ENCODE measurements at regions not wholly inside any gene's neighbourhood (a gene's known extent, or its start where the extent isn't known, plus 50 kb on each side); places are given as distances from the start of the nearest gene placed in this dataset.

DNA sequence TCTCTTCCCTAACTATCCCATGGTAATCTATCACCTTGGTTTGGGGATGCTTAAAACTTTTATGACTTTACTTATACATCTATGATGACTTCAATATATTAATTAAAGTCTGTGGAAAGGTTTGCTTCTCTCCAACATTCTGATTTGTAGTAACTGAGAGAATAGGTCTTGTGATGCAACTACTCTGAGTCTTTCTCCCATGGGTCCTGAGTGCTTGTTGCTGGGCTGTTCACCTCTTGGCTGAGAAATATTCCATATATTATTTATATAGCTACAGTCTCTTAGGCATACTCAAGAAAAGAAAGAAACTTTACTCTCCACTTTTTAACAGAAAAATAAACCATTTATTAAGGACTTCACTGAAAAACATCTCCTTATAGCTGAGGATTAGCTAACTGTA lies 119.3 kb upstream of the PLPPR5 start:
- CTCF ChIA-PET: interaction anchor here (1.3 kb wide), 1 partner anchor 329 kb away, joined by 3 read pairs; no protein-coding TSS in a partner anchor
- no peaks in the 10 kb centered on the region for H3K27me3 Mint-ChIP-seq
- no peaks in the 10 kb centered on the region for H3K9me3 Mint-ChIP-seq
- H3K36me3 Mint-ChIP-seq (ENCODE audit: low read depth): no peaks in the 10 kb centered on the region
- no peak overlapping the region for H3K4me3 Mint-ChIP-seq
- H3K4me1 Mint-ChIP-seq: no peaks in the 10 kb centered on the region
- DNase-seq: no peak
- no peak overlapping the region for H3K27ac Mint-ChIP-seq
- POLR2A ChIA-PET: no interaction called here

GRCh38 chr1:99131546-99131945 lies 126.9 kb upstream of the PLPPR5 start:
- Mint-ChIP-seq H3K27me3 (no peaks in the 10 kb centered on the region), H3K4me1 (no peaks in the 10 kb centered on the region), H3K36me3 (ENCODE audit: low read depth) (no peaks in the 10 kb centered on the region), H3K4me3 (no peak overlapping the region), H3K27ac (no peak overlapping the region), H3K9me3 (no peaks in the 10 kb centered on the region)
- POLR2A ChIA-PET: no interaction called here
- CTCF ChIA-PET: no interaction called here
- DNase-seq: no peak

- DNase-seq: no peak
- H3K9me3 Mint-ChIP-seq: no peaks in the 10 kb centered on the region
- CTCF ChIA-PET: no interaction called here
- no peaks in the 10 kb centered on the region for H3K36me3 Mint-ChIP-seq (ENCODE audit: low read depth)
- POLR2A ChIA-PET: no interaction called here
- H3K27ac Mint-ChIP-seq: no peak overlapping the region
- no peaks in the 10 kb centered on the region for H3K27me3 Mint-ChIP-seq
- no peaks in the 10 kb centered on the region for H3K4me1 Mint-ChIP-seq
- H3K4me3 Mint-ChIP-seq: no peak overlapping the region
Observed at GRCh38 chr1:99133756-99134500, 129.3 kb upstream of the PLPPR5 start.

- POLR2A ChIA-PET: no interaction called here
- Mint-ChIP-seq H3K27ac (no peak overlapping the region), H3K36me3 (ENCODE audit: low read depth) (no peaks in the 10 kb centered on the region), H3K9me3 (no peaks in the 10 kb centered on the region), H3K4me3 (no peak overlapping the region), H3K4me1 (no peaks in the 10 kb centered on the region), H3K27me3 (no peaks in the 10 kb centered on the region)
- no peak for DNase-seq
- CTCF ChIA-PET: no interaction called here
Observed at GRCh38 chr1:99137554-99138206, 126.6 kb upstream of the PLPPR4 start.

DNA sequence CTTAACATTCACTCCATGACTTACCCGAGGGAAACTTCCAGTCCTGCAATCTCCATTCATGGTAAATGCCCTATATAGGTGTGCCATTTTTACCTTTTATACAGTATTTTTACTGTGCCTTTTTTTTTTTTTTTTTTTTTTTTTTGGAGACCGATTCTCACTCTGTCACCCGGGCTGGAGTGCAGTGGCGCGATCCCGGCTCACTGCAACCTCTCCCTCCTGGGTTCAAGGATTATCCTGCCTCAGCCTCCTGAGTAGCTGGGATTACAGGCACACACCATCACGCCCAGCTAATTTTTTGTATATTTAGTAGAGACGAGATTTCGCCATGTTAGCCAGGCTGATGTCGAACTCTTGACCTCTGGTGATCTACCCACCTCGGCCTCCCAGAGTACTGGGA lies 124.4 kb upstream of the PLPPR4 start:
- H3K4me1 Mint-ChIP-seq: no peaks in the 10 kb centered on the region
- DNase-seq: no peak
- no peaks in the 10 kb centered on the region for H3K36me3 Mint-ChIP-seq (ENCODE audit: low read depth)
- ChIA-PET CTCF (no interaction called here), POLR2A (no interaction called here)
- no peaks in the 10 kb centered on the region for H3K27me3 Mint-ChIP-seq
- no peaks in the 10 kb centered on the region for H3K9me3 Mint-ChIP-seq
- no peak overlapping the region for H3K4me3 Mint-ChIP-seq
- no peak overlapping the region for H3K27ac Mint-ChIP-seq

GRCh38 chr1:99146129-99146848 lies 118.0 kb upstream of the PLPPR4 start:
- POLR2A ChIA-PET: no interaction called here
- Mint-ChIP-seq H3K4me3 (no peak overlapping the region), H3K4me1 (no peaks in the 10 kb centered on the region), H3K27ac (no peak overlapping the region), H3K36me3 (ENCODE audit: low read depth) (no peaks in the 10 kb centered on the region), H3K27me3 (peaks cover 6% of the 10 kb centered on the region), H3K9me3 (no peaks in the 10 kb centered on the region)
- DNase-seq: no peak
- CTCF ChIA-PET: no interaction called here

GRCh38 chr1:99149952-99150351 lies 114.3 kb upstream of the PLPPR4 start:
- CTCF ChIA-PET: no interaction called here
- POLR2A ChIA-PET: no interaction called here
- H3K4me1 Mint-ChIP-seq: no peaks in the 10 kb centered on the region

GRCh38 chr1:99152132-99152531 lies 112.2 kb upstream of the PLPPR4 start:
- Mint-ChIP-seq H3K27me3 (peaks cover 6% of the 10 kb centered on the region), H3K4me1 (no peaks in the 10 kb centered on the region), H3K9me3 (no peaks in the 10 kb centered on the region), H3K36me3 (ENCODE audit: low read depth) (no peaks in the 10 kb centered on the region), H3K4me3 (no peak overlapping the region), H3K27ac (no peak overlapping the region)
- DNase-seq: no peak
- ChIA-PET CTCF (no interaction called here), POLR2A (no interaction called here)

More at GRCh38 chr1:99149952-99150351, 114.3 kb upstream of the PLPPR4 start:
- H3K27ac Mint-ChIP-seq: no peak overlapping the region
- no peaks in the 10 kb centered on the region for H3K36me3 Mint-ChIP-seq (ENCODE audit: low read depth)
- no peak overlapping the region for H3K4me3 Mint-ChIP-seq
- H3K9me3 Mint-ChIP-seq: no peaks in the 10 kb centered on the region
- DNase-seq: no peak
- H3K27me3 Mint-ChIP-seq: peaks cover 6% of the 10 kb centered on the region

GRCh38 chr1:99163671-99164070 lies 100.6 kb upstream of the PLPPR4 start:
- POLR2A ChIA-PET: no interaction called here
- H3K27me3 Mint-ChIP-seq: peaks cover 4% of the 10 kb centered on the region
- CTCF ChIA-PET: no interaction called here
- H3K4me1 Mint-ChIP-seq: no peaks in the 10 kb centered on the region
- H3K4me3 Mint-ChIP-seq: no peak overlapping the region
- H3K36me3 Mint-ChIP-seq (ENCODE audit: low read depth): no peaks in the 10 kb centered on the region
- H3K9me3 Mint-ChIP-seq: no peaks in the 10 kb centered on the region
- no peak for DNase-seq
- no peak overlapping the region for H3K27ac Mint-ChIP-seq

DNA sequence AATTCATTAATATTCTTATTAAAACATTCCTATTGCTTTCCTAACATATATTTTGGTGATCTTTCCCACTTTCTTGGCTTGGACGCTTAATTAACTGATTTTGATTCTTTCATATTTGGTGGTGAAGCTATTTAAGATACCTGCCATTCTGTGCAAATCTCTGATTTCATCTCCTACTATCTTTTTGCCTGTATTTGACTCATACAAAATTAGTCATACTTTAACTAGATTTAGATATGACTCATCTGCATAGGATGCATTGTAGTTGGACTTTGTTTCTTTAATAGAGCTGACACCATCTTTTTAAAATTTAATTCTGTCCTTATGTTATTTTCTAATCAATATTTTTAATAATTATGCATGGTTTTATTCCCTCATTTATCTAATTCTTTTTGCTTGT lies 93.8 kb upstream of the PLPPR4 start:
- Mint-ChIP-seq H3K27ac (no peak overlapping the region), H3K36me3 (ENCODE audit: low read depth) (no peaks in the 10 kb centered on the region), H3K4me1 (no peaks in the 10 kb centered on the region), H3K9me3 (no peaks in the 10 kb centered on the region), H3K4me3 (no peak overlapping the region), H3K27me3 (peaks cover 4% of the 10 kb centered on the region)
- DNase-seq: no peak
- ChIA-PET CTCF (no interaction called here), POLR2A (no interaction called here)

DNA sequence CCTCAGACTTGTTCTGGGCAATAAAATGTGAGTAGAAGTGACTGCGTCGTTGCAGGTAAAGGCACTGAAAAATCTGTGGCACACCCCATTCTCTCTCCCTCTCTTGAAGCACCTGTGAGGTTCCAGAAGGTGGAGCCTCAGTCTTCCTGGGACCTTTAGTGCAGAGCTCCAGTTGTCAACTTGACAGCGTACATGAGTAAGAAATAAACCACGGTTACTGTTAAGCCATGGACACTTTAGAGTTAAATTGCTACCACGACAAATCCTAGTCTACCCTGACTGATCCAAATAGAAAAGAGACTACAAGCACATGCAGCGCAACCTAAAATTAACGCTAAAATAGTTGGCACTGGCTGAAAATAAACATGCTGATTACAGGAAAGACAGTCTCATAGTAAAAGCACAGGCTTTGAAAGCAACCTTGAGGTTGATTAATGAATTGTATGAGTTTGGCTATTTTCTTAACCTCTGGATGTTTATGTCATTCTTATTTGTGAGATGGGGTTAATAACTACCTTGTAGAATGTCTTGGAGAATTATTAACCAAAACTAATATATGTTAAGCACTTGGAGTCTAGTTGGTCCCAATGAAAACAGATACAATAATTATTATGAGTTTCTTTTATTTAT lies 93.0 kb upstream of the PLPPR4 start:
- H3K4me1 Mint-ChIP-seq: no peaks in the 10 kb centered on the region
- CTCF ChIA-PET: no interaction called here
- H3K9me3 Mint-ChIP-seq: no peaks in the 10 kb centered on the region
- no peaks in the 10 kb centered on the region for H3K36me3 Mint-ChIP-seq (ENCODE audit: low read depth)
- DNase-seq: no peak
- POLR2A ChIA-PET: no interaction called here
- no peak overlapping the region for H3K27ac Mint-ChIP-seq
- H3K27me3 Mint-ChIP-seq: no peaks in the 10 kb centered on the region
- no peak overlapping the region for H3K4me3 Mint-ChIP-seq

DNA sequence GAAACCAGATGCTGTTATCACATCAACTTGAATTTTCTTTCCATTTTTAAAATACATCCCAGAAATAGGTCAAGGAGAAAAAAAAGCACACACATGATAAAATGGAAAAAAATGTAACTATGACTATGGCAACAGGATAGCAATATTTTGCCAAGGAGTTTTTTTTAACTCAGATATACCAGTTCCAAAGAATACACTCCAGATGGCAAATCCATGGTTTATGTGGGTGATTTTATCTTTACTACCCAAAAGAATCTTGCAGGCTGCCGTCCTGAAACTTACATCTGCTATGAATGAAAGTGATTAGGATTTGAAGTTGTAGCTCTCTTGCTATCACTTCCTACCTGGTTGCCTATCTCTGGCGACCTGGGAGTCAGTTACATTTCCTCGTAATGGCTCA lies 91.0 kb upstream of the PLPPR4 start:
- H3K27ac Mint-ChIP-seq: no peak overlapping the region
- peaks cover 2% of the 10 kb centered on the region for H3K27me3 Mint-ChIP-seq
- H3K36me3 Mint-ChIP-seq (ENCODE audit: low read depth): no peaks in the 10 kb centered on the region
- POLR2A ChIA-PET: no interaction called here
- H3K9me3 Mint-ChIP-seq: no peaks in the 10 kb centered on the region
- no peak overlapping the region for H3K4me3 Mint-ChIP-seq
- CTCF ChIA-PET: no interaction called here
- DNase-seq: no peak
- H3K4me1 Mint-ChIP-seq: no peaks in the 10 kb centered on the region

- Mint-ChIP-seq H3K27me3 (peaks cover 2% of the 10 kb centered on the region), H3K4me1 (no peaks in the 10 kb centered on the region), H3K4me3 (no peak overlapping the region), H3K9me3 (no peaks in the 10 kb centered on the region), H3K27ac (no peak overlapping the region), H3K36me3 (ENCODE audit: low read depth) (no peaks in the 10 kb centered on the region)
- ChIA-PET CTCF (no interaction called here), POLR2A (no interaction called here)
- DNase-seq: no peak
Observed at GRCh38 chr1:99173900-99174299, 90.4 kb upstream of the PLPPR4 start.
